B cell (primary cell): ENCODE measurements at regions not wholly inside any gene's neighbourhood (a gene's known extent, or its start where the extent isn't known, plus 50 kb on each side); places are given as distances from the start of the nearest gene placed in this dataset.

Experiments used
- ATAC-seq: fragments of 200-7000 bp; cut with Tn5 transposase; one replicate; pipeline ENCODE4 v1.10.0; 2021; ENCODE audit warnings: low read depth, mild to moderate bottlenecking, moderate number of reproducible peaks, moderate library complexity
- CTCF ChIA-PET: fragments of 350-600 bp; sonication (Branson Sonifier 250); formaldehyde crosslinking; loops from one replicate; lab custom pipeline; 2021; ENCODE audit warnings: antibody characterized with exemption, inconsistent platforms; lab: Charles Lee
- POLR2A ChIA-PET: fragments of 350-600 bp; sonication (Branson Sonifier 250); formaldehyde crosslinking; loops from one replicate; lab custom pipeline; 2021; ENCODE audit warnings: antibody characterized with exemption; lab: Charles Lee
- DNase-seq: peaks from one replicate; pipeline ENCODE4 v3.0.0; 2013
- H2AFZ ChIP-seq: 2 replicates; pipeline ENCODE4 v1.6.1; 2012; ENCODE audit warnings: mild to moderate bottlenecking, low read depth, low read length; ENCODE audit not compliant: insufficient read depth, poor library complexity, severe bottlenecking
- H3K27ac ChIP-seq, 2 donors: 1 replicate in 1 of 2; 2 replicates in 1 of 2; pipeline ENCODE4 v1.5.1; 2012 to 2013; ENCODE audit warnings: low read length in 2 of 2, mild to moderate bottlenecking in 2 of 2, moderate library complexity in 1 of 2
- H3K27me3 ChIP-seq, 4 experiments: fragments of 200-600 bp in 1 of 4; sonication (generic) in 1 of 4; replicated peaks in 1 of 4; 1 replicate in 2 of 4; 2 replicates in 2 of 4; pipeline versions ENCODE4 v1.6.1 to v1.7.0; 2013 to 2016; ENCODE audit warnings: low read length in 3 of 4, mild to moderate bottlenecking in 2 of 4, mixed read lengths in 1 of 4, moderate library complexity in 1 of 4; ENCODE audit not compliant: insufficient read depth in 4 of 4, control insufficient read depth in 3 of 4; ENCODE audit errors: control extremely low read depth in 1 of 4
- H3K36me3 ChIP-seq, 2 experiments: replicated peaks in 1 of 2; 1 replicate in 1 of 2; 2 replicates in 1 of 2; pipeline versions ENCODE4 v1.6.1 to v1.7.1; 2013; ENCODE audit warnings: low read length in 1 of 2; ENCODE audit not compliant: insufficient read depth in 2 of 2, control insufficient read depth in 1 of 2; ENCODE audit errors: control extremely low read depth in 1 of 2, extremely low read depth in 1 of 2
- H3K4me1 ChIP-seq, 2 donors: fragments of 200-600 bp in 1 of 2; sonication (generic) in 1 of 2; 1 replicate in 1 of 2; 2 replicates in 1 of 2; pipeline versions ENCODE4 v1.5.1 to v1.6.1; 2013 to 2017; ENCODE audit warnings: low read length in 2 of 2; ENCODE audit not compliant: control insufficient read depth in 2 of 2, insufficient read depth in 2 of 2
- H3K4me2 ChIP-seq: replicated peaks from 2 replicates; pipeline ENCODE3; 2012; ENCODE audit warnings: mild to moderate bottlenecking, low read depth, low read length; ENCODE audit not compliant: poor library complexity, severe bottlenecking
- H3K4me3 ChIP-seq, 5 experiments: fragments of 200-600 bp in 1 of 5; sonication (generic) in 1 of 5; 1 replicate in 3 of 5; 2 replicates in 2 of 5; pipeline versions ENCODE4 v1.5.1 to v1.7.0; 2011 to 2016; ENCODE audit warnings: low read length in 4 of 5, mild to moderate bottlenecking in 4 of 5, low read depth in 2 of 5, control low read depth in 1 of 5, moderate library complexity in 1 of 5; ENCODE audit not compliant: insufficient read depth in 1 of 5; ENCODE audit errors: control extremely low read depth in 1 of 5, extremely low read depth in 1 of 5
- H3K79me2 ChIP-seq: fragments of 200-600 bp; sonication (generic); one replicate; pipeline ENCODE4 v1.6.0; 2016; ENCODE audit warnings: low read length; ENCODE audit not compliant: control insufficient read depth, insufficient read depth
- H3K9ac ChIP-seq: fragments of 200-600 bp; sonication (generic); 2 replicates; pipeline ENCODE4 v1.6.1; 2017; ENCODE audit warnings: mild to moderate bottlenecking, low read length, moderate library complexity
- H3K9me3 ChIP-seq, 3 donors: one replicate each; pipeline versions ENCODE4 v1.6.1 to v1.7.1; 2013; ENCODE audit warnings: low read length in 2 of 3; ENCODE audit not compliant: control insufficient read depth in 2 of 3, insufficient read depth in 1 of 3; ENCODE audit errors: control extremely low read depth in 1 of 3
- H4K20me1 ChIP-seq: 2 replicates; pipeline ENCODE4 v1.6.0; 2012; ENCODE audit warnings: mild to moderate bottlenecking, low read length; ENCODE audit not compliant: insufficient read depth, control insufficient read depth, poor library complexity, severe bottlenecking
- H3K27ac Mint-ChIP-seq: one replicate; pipeline ENCODE4 v1.8.0; 2021; ENCODE audit warnings: mixed read lengths
- H3K27me3 Mint-ChIP-seq: one replicate; pipeline ENCODE4 v1.8.0; 2021; ENCODE audit warnings: mixed read lengths
- H3K4me1 Mint-ChIP-seq: one replicate; pipeline ENCODE4 v1.8.0; 2021; ENCODE audit warnings: mixed read lengths
- H3K4me3 Mint-ChIP-seq: one replicate; pipeline ENCODE4 v1.8.0; 2021; ENCODE audit warnings: mixed read lengths
- H3K9me3 Mint-ChIP-seq: one replicate; pipeline ENCODE4 v1.8.0; 2022; ENCODE audit warnings: mixed read lengths; ENCODE audit not compliant: insufficient read depth
- EZH2 ChIP-seq: IDR thresholded peaks from 2 replicates; pipeline ENCODE4 v1.6.1; 2012; ENCODE audit warnings: borderline replicate concordance, low read depth, mild to moderate bottlenecking, moderate library complexity, low read length; ENCODE audit not compliant: insufficient read depth, poor library complexity, severe bottlenecking
- WGBS: methylation state at CpG from one replicate; pipeline ENCODE4 v1.1.5; 2013; ENCODE audit warnings: missing lambda C conversion rate; ENCODE audit not compliant: insufficient coverage; 5-methylcytosine and 5-hydroxymethylcytosine counted together
- intact Hi-C: fragments of 100-400 bp; cut with micrococcal nuclease; formaldehyde crosslinking; loops from one replicate; pipeline ENCODE4 v1.10.0; 2022
- TF ChIP-seq, protein P1 (sequence below): fragments of 200-600 bp; IDR thresholded peaks from one replicate; pipeline ENCODE4 v1.8.0; 2022; ENCODE audit warnings: antibody characterized with exemption, mild to moderate bottlenecking

DNA sequence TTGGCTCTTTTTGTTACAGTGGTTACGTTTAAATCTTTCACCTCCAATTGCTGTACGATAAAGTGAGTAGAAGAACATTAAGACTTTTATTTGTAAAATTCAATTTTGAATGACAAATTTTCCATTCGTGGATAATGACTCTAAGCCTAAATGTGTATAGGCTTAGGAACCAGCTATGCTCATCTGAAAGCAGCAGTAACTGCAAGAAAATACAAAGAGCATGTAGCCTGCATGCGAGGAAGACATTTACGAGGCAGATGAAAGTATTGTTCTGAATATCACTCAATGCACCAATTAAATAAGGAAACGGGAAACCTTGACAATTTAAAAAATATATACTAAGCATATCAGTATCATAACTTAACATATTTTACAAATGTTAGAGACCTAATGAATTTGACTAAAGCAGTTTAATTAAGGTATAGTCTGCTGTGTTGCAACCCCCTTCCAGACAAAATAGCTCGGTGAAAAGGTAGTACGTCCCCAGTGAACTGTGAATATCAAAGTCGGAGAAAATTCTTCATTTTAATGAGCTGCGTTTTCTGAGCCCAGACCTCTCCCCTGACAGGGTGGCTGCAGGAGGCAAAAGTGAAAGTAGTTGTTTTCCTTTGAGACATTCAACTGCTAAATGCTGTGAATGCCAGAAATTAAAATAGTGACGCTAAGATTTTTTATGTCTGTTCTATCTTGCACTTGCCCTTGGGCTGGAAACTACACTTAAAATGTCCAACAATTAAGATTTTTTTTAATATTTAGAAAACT, 1236.5 kb upstream of the TENM3 start:
- intact Hi-C loops = no loop called here
- Histone ChIP-seq H3K79me2 (no peaks in the 10 kb centered on the region), H3K27me3 (no peaks in the 10 kb centered on the region), H2AFZ (no peak overlapping the region), H3K36me3 (no peaks in the 10 kb centered on the region), H3K9ac (no peak overlapping the region), H3K4me1 (no peaks in the 10 kb centered on the region), H3K4me3 (no peak overlapping the region), H4K20me1 (no peaks in the 10 kb centered on the region), H3K27ac (no peak overlapping the region), H3K9me3 (no peaks in the 10 kb centered on the region), H3K4me2 (no peak overlapping the region)
- ChIA-PET POLR2A (no interaction called here), CTCF (no interaction called here)
- WGBS = 43% methylated on average over 2 of the region's 11 CpGs
- Mint-ChIP-seq H3K9me3 (peaks cover 2% of the 10 kb centered on the region), H3K4me1 (no peaks in the 10 kb centered on the region), H3K27ac (no peak overlapping the region), H3K27me3 (no peaks in the 10 kb centered on the region), H3K4me3 (no peak overlapping the region)
- DNase-seq (no peak), ATAC-seq (no peak)
- TF ChIP-seq EZH2 = no peak
- TF ChIP-seq, protein P1, sequence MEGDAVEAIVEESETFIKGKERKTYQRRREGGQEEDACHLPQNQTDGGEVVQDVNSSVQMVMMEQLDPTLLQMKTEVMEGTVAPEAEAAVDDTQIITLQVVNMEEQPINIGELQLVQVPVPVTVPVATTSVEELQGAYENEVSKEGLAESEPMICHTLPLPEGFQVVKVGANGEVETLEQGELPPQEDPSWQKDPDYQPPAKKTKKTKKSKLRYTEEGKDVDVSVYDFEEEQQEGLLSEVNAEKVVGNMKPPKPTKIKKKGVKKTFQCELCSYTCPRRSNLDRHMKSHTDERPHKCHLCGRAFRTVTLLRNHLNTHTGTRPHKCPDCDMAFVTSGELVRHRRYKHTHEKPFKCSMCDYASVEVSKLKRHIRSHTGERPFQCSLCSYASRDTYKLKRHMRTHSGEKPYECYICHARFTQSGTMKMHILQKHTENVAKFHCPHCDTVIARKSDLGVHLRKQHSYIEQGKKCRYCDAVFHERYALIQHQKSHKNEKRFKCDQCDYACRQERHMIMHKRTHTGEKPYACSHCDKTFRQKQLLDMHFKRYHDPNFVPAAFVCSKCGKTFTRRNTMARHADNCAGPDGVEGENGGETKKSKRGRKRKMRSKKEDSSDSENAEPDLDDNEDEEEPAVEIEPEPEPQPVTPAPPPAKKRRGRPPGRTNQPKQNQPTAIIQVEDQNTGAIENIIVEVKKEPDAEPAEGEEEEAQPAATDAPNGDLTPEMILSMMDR = no peak

DNA sequence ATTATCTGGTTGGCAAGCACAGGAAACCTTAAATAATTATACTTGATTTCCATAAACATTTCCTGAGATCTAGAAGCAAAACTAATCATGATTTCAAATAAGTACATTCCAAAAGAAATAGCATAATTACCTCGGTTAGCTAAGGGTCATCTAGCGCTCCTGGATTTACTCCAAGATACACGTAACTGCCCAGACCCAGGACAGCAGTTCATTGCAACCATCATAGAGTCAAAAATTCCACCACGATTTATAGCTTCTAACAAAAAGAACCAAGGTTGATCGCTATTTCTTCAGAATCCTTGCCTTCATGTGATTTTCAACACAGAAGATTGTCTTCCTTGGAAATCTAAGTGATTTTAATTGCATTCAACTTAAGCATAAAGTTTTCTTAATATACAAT, 1235.5 kb upstream of the TENM3 start:
- Mint-ChIP-seq H3K27me3 (no peaks in the 10 kb centered on the region), H3K9me3 (peaks cover 2% of the 10 kb centered on the region), H3K4me1 (no peaks in the 10 kb centered on the region), H3K4me3 (no peak overlapping the region), H3K27ac (no peak overlapping the region)
- TF ChIP-seq, protein P1 = no peak
- no peak for TF ChIP-seq EZH2
- H4K20me1 ChIP-seq = no peaks in the 10 kb centered on the region
- no peaks in the 10 kb centered on the region for H3K79me2 ChIP-seq
- DNase-seq = no peak
- no peaks in the 10 kb centered on the region for H3K9me3 ChIP-seq
- H3K4me1 ChIP-seq = no peaks in the 10 kb centered on the region
- H3K36me3 ChIP-seq = no peaks in the 10 kb centered on the region
- H3K27ac ChIP-seq = no peak overlapping the region
- H3K4me3 ChIP-seq = no peak overlapping the region
- 100% methylated on average over 3 of the region's 5 CpGs for WGBS
- no peaks in the 10 kb centered on the region for H3K27me3 ChIP-seq
- no peak overlapping the region for H3K4me2 ChIP-seq
- H3K9ac ChIP-seq = no peak overlapping the region
- no peak for ATAC-seq
- no peak overlapping the region for H2AFZ ChIP-seq
- CTCF ChIA-PET = no interaction called here
- intact Hi-C loops = no loop called here
- POLR2A ChIA-PET = no interaction called here
